ENCODE measurements at regions not wholly inside any gene's neighbourhood (a gene's known extent, or its start where the extent isn't known, plus 50 kb on each side); places are given as distances from the start of the nearest gene placed in this dataset.

DNA sequence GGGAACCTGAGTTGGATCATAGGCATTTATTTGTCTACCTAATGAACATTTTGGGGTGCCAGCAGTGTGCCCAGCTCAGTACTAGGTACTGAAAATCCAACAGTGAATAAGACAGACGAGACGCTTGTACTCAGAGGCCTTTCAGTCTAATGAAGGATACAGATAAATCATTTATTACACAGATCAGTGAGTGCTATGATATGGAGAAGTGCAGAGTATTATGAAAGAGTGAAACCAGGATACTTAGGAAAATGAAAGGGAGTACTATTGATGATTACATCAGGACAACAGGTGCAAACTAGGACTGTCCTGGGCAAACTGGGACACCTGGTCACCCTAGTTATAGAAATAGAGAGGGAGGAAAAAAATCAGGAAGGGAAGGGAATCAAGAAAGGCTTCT, 207.5 kb upstream of the NCAM1 start:
- no peak overlapping the region for H3K4me3 Mint-ChIP-seq
- H3K27ac Mint-ChIP-seq: no peak overlapping the region
- no peak for DNase-seq
- H3K4me3 ChIP-seq (ENCODE audit: low read length): no peak overlapping the region
- no peaks in the 10 kb centered on the region for H3K36me3 ChIP-seq (ENCODE audit: insufficient read depth, low read length)
- H3K27ac ChIP-seq (ENCODE audit: low read depth in 1 of 2, low read length in 2 of 2): no peak overlapping the region
- POLR2A ChIA-PET: no interaction called here
- H3K4me1 Mint-ChIP-seq (ENCODE audit: low read depth): no peaks in the 10 kb centered on the region
- H3K27me3 Mint-ChIP-seq: peaks cover 16% of the 10 kb centered on the region
- TF ChIP-seq, protein P1, sequence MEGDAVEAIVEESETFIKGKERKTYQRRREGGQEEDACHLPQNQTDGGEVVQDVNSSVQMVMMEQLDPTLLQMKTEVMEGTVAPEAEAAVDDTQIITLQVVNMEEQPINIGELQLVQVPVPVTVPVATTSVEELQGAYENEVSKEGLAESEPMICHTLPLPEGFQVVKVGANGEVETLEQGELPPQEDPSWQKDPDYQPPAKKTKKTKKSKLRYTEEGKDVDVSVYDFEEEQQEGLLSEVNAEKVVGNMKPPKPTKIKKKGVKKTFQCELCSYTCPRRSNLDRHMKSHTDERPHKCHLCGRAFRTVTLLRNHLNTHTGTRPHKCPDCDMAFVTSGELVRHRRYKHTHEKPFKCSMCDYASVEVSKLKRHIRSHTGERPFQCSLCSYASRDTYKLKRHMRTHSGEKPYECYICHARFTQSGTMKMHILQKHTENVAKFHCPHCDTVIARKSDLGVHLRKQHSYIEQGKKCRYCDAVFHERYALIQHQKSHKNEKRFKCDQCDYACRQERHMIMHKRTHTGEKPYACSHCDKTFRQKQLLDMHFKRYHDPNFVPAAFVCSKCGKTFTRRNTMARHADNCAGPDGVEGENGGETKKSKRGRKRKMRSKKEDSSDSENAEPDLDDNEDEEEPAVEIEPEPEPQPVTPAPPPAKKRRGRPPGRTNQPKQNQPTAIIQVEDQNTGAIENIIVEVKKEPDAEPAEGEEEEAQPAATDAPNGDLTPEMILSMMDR (IDR thresholded peaks at IDR 0.05): no peak
- peaks cover 0 to 6% of the 10 kb centered on the region in 2 experiments for H3K27me3 ChIP-seq (ENCODE audit: control insufficient read depth in 1 of 2, insufficient read depth in 2 of 2, low read length in 2 of 2)
- H3K36me3 Mint-ChIP-seq (ENCODE audit: low read depth): no peaks in the 10 kb centered on the region
- CTCF ChIA-PET: no interaction called here
- no peaks in the 10 kb centered on the region for H3K4me1 ChIP-seq (ENCODE audit: insufficient read depth, low read length)
- no peak for ATAC-seq (ENCODE audit: poor library complexity)
- intact Hi-C loops (cut with DNase I, micrococcal nuclease): no loop called here
- peaks cover 0 to 4% of the 10 kb centered on the region in 2 experiments for H3K9me3 ChIP-seq (ENCODE audit: control insufficient read depth in 1 of 2, insufficient read depth in 1 of 2, low read length in 2 of 2)
- H3K9me3 Mint-ChIP-seq: no peaks in the 10 kb centered on the region

DNA sequence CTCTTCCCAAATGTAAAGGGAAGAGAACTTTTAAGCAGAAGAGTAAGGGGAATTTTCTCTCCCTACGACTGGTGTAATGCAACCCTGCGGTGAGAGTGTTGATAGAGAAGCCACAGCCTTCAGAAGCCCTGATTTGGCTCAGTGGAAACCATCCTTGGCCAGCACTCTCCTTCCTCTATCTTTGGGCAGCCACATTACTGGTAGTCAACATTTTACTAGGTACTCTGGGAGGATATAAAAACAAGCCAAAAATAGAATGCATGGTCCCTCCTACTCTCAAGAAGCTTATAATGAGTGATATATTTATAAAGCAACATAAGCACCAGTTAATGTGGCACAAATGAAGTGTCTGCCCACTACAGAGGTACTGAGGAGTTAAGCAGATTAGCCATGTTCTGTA, 201.8 kb upstream of the NCAM1 start:
- TF ChIP-seq, protein P1 (IDR thresholded peaks at IDR 0.05): no peak
- H3K4me3 ChIP-seq (ENCODE audit: low read length): no peak overlapping the region
- no peak for ATAC-seq (ENCODE audit: poor library complexity)
- H3K4me1 ChIP-seq (ENCODE audit: insufficient read depth, low read length): no peaks in the 10 kb centered on the region
- H3K36me3 ChIP-seq (ENCODE audit: insufficient read depth, low read length): no peaks in the 10 kb centered on the region
- H3K27me3 ChIP-seq (ENCODE audit: control insufficient read depth in 1 of 2, insufficient read depth in 2 of 2, low read length in 2 of 2): no peaks in the 10 kb centered on the region
- ChIA-PET CTCF (no interaction called here), POLR2A (no interaction called here)
- intact Hi-C loops (cut with DNase I, micrococcal nuclease): no loop called here
- H3K9me3 ChIP-seq (ENCODE audit: control insufficient read depth in 1 of 2, insufficient read depth in 1 of 2, low read length in 2 of 2): no peaks in the 10 kb centered on the region
- Mint-ChIP-seq H3K4me1 (ENCODE audit: low read depth) (no peaks in the 10 kb centered on the region), H3K4me3 (no peak overlapping the region), H3K27ac (no peak overlapping the region), H3K9me3 (no peaks in the 10 kb centered on the region), H3K36me3 (ENCODE audit: low read depth) (no peaks in the 10 kb centered on the region), H3K27me3 (peaks cover 23% of the 10 kb centered on the region)
- no peak for DNase-seq
- no peak overlapping the region for H3K27ac ChIP-seq (ENCODE audit: low read depth in 1 of 2, low read length in 2 of 2)

DNA sequence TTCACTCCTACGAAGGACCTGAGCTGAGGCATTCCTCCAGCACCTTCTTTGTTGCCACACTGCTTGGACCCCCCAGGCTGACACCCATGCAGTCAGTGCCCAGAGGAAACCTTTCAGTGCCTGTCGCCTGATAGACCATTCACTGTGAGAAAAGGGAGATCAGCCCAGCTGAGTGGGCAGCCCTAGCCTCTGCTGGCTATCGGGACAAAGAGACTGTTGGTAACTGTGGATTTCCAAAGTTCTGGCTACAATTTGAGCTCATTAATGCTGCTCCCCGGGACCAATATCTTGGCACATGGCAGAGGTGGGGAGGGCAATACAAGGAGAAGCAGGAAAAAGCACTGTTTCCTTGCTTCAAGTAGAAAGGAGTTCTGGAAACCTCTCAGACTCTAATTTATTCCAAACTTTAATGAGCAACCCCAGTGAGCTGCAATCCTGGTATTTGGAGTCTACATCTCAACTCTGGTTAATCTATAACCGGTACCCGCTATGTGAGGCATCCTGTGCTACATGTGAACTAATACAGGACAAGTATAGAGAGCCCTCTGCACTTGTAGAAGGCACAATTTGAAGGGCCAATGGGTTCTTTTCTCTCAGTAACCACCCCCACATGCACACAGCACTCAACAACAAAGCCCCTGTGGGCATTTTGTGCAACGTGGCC, 200.7 kb upstream of the NCAM1 start:
- Mint-ChIP-seq H3K4me3 (no peak overlapping the region), H3K36me3 (ENCODE audit: low read depth) (no peaks in the 10 kb centered on the region), H3K27me3 (peaks cover 15% of the 10 kb centered on the region), H3K27ac (no peak overlapping the region), H3K4me1 (ENCODE audit: low read depth) (no peaks in the 10 kb centered on the region), H3K9me3 (no peaks in the 10 kb centered on the region)
- no peak overlapping the region for H3K27ac ChIP-seq (ENCODE audit: low read depth in 1 of 2, low read length in 2 of 2)
- no peak for DNase-seq
- no peaks in the 10 kb centered on the region for H3K27me3 ChIP-seq (ENCODE audit: control insufficient read depth in 1 of 2, insufficient read depth in 2 of 2, low read length in 2 of 2)
- intact Hi-C loops (cut with DNase I, micrococcal nuclease): no loop called here
- TF ChIP-seq, protein P1 (IDR thresholded peaks at IDR 0.05): no peak
- ATAC-seq (ENCODE audit: poor library complexity): no peak
- no peak overlapping the region for H3K4me3 ChIP-seq (ENCODE audit: low read length)
- CTCF ChIA-PET: no interaction called here
- no peaks in the 10 kb centered on the region for H3K4me1 ChIP-seq (ENCODE audit: insufficient read depth, low read length)
- no peaks in the 10 kb centered on the region for H3K9me3 ChIP-seq (ENCODE audit: control insufficient read depth in 1 of 2, insufficient read depth in 1 of 2, low read length in 2 of 2)
- no peaks in the 10 kb centered on the region for H3K36me3 ChIP-seq (ENCODE audit: insufficient read depth, low read length)
- POLR2A ChIA-PET: no interaction called here

Measured in CD4-positive, alpha-beta T cell (primary cell).